Uterus (tissue), 2 donors: ENCODE measurements at regions not wholly inside any gene's neighbourhood (a gene's known extent, or its start where the extent isn't known, plus 50 kb on each side); places are given as distances from the start of the nearest gene placed in this dataset.

Source experiments
- POLR2A ChIP-seq, 2 donors: fragments of 450-650 bp; IDR thresholded peaks; one replicate each; pipeline ENCODE4 v1.6.1; 2016; ENCODE audit warnings: antibody characterized with exemption in 2 of 2, mild to moderate bottlenecking in 1 of 2, moderate library complexity in 1 of 2
- TF ChIP-seq, protein P1 (sequence below), 4 experiments: fragments of 200-600 bp in 2 of 4; fragments of 450-650 bp in 2 of 4; sonication (generic) in 2 of 4; IDR thresholded peaks; one replicate each; pipeline ENCODE4 v1.5.1; 2016 to 2019; ENCODE audit warnings: antibody characterized with exemption in 4 of 4, mild to moderate bottlenecking in 2 of 4, moderate library complexity in 1 of 4

DNA sequence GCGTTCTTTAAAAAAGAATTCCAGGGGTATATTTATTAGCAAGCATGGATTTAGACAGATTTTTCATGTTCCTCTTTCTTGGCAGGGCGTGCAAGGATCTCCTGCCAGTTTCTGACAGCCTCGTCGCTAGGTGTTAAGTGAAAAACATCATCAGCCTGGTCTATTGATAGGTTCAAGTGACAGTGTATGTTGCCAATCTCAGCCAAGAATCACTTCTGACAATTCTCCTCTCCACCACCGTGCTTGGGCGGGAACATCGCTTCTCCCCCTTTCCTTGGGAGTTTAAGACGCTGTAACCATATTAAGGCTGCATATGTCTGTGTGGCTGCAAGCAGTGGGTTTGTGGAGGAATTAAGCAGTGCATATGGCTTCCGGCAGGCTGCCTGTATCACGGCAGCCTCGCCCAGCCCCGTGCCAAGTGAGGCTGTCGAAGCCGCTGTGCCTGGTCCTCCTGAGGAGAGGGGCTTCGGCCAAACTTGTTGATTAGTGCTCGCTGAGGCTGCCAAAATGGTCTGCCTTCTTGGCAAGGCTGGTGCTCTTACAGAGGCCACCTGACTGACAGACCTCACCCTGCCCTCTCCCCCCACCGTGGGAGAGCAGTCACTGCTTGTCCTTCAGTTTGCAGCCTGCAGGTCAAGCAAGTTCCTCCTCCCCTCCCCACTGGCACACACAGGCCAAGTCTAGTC lies 132.2 kb upstream of the MPHOSPH6 start:
- no peak for TF ChIP-seq POLR2A (IDR thresholded peaks at IDR 0.05)
- TF ChIP-seq, protein P1, sequence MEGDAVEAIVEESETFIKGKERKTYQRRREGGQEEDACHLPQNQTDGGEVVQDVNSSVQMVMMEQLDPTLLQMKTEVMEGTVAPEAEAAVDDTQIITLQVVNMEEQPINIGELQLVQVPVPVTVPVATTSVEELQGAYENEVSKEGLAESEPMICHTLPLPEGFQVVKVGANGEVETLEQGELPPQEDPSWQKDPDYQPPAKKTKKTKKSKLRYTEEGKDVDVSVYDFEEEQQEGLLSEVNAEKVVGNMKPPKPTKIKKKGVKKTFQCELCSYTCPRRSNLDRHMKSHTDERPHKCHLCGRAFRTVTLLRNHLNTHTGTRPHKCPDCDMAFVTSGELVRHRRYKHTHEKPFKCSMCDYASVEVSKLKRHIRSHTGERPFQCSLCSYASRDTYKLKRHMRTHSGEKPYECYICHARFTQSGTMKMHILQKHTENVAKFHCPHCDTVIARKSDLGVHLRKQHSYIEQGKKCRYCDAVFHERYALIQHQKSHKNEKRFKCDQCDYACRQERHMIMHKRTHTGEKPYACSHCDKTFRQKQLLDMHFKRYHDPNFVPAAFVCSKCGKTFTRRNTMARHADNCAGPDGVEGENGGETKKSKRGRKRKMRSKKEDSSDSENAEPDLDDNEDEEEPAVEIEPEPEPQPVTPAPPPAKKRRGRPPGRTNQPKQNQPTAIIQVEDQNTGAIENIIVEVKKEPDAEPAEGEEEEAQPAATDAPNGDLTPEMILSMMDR (IDR thresholded peaks at IDR 0.05): no peak
